ENCODE measurements at regions not wholly inside any gene's neighbourhood (a gene's known extent, or its start where the extent isn't known, plus 50 kb on each side); places are given as distances from the start of the nearest gene placed in this dataset.

DNA sequence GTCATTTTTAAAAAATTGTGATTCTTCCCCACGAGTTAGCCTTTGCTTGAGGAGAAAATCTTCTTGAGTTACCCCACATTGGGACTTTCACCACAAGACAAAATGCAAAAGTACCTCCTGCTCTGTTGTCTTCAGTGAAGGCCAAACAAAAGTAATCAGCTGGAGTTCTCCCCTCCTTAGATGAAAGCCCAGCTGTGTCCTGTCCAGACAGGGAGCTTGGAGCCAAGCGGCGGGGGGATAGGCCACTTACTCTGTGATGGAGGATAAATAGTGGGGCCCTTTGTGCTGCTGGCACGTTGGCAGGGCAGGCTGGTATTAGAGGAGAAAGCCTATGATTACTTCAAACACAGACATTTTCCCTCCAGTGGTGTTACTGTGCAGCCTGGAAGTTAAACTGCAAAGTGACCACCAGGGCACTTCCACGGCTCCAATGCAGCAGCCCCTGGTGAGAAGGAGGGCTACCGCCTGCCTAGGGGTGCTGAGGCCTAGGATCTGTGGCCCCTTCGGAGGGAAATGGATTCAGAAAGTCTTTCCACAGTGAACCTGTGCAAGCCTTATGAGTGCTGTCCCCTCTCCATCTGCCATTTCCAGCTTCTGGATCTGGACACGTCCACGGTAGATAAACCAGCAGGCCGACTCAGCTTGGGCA is 155.0 kb downstream of the TMEM167A start:
- no peak for TF ChIP-seq EZH2 (IDR thresholded peaks at IDR 0.05; ENCODE audit: borderline replicate concordance, low read depth, low read length)
- TF ChIP-seq NFYB (IDR thresholded peaks at IDR 0.05; ENCODE audit: extremely low read depth, insufficient read length), result no peak
- TF ChIP-seq, protein P1, sequence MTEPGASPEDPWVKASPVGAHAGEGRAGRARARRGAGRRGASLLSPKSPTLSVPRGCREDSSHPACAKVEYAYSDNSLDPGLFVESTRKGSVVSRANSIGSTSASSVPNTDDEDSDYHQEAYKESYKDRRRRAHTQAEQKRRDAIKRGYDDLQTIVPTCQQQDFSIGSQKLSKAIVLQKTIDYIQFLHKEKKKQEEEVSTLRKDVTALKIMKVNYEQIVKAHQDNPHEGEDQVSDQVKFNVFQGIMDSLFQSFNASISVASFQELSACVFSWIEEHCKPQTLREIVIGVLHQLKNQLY (CRISPR knock-in tag; conservative IDR thresholded peaks at IDR 0.05), result no peak
- no peak for TF ChIP-seq POLR2AphosphoS2 (IDR thresholded peaks at IDR 0.05; ENCODE audit: low read length)
- no peak for TF ChIP-seq TCF7 (IDR thresholded peaks at IDR 0.05; ENCODE audit: borderline replicate concordance)
- TF ChIP-seq HDAC1 (IDR thresholded peaks at IDR 0.05), result no peak
- TF ChIP-seq, protein P2, sequence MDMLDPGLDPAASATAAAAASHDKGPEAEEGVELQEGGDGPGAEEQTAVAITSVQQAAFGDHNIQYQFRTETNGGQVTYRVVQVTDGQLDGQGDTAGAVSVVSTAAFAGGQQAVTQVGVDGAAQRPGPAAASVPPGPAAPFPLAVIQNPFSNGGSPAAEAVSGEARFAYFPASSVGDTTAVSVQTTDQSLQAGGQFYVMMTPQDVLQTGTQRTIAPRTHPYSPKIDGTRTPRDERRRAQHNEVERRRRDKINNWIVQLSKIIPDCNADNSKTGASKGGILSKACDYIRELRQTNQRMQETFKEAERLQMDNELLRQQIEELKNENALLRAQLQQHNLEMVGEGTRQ (CRISPR knock-in tag; IDR thresholded peaks at IDR 0.05), result no peak
- TF ChIP-seq, protein P3, sequence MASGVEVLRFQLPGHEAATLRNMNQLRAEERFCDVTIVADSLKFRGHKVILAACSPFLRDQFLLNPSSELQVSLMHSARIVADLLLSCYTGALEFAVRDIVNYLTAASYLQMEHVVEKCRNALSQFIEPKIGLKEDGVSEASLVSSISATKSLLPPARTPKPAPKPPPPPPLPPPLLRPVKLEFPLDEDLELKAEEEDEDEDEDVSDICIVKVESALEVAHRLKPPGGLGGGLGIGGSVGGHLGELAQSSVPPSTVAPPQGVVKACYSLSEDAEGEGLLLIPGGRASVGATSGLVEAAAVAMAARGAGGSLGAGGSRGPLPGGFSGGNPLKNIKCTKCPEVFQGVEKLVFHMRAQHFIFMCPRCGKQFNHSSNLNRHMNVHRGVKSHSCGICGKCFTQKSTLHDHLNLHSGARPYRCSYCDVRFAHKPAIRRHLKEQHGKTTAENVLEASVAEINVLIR (CRISPR knock-in tag; IDR thresholded peaks at IDR 0.05), result no peak
- no peak for TF ChIP-seq JUN (IDR thresholded peaks at IDR 0.05; ENCODE audit: borderline replicate concordance, low read depth, low read length)
- no peak for TF ChIP-seq JUN (CRISPR knock-in tag; IDR thresholded peaks at IDR 0.05; ENCODE audit: borderline replicate concordance)
- TF ChIP-seq RBM25 (IDR thresholded peaks at IDR 0.05; ENCODE audit: low read depth, low read length, severe bottlenecking), result no peak
